ENCODE measurements at regions not wholly inside any gene's neighbourhood (a gene's known extent, or its start where the extent isn't known, plus 50 kb on each side); places are given as distances from the start of the nearest gene placed in this dataset.

DNA sequence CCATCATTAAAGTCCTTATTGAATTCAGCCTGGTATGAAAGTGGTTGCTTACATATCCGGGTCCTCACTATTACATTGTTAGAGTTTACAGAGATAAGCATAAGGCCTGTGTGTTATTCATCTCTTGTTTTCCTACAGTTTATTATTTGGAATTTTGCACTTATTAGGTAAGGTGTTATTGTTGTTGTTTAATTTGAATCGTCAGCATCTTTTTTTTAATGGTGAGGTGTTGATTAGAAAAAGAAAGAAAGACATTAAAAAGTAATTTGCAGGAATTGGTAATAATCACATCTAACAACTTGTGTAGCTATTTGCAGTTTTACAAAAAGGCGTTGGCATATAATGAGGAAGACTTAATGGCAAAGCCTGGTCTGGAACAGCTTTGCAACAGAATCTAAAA is 158.6 kb downstream of the SAMD5 start:
- TF ChIP-seq POLR2A (IDR thresholded peaks at IDR 0.05) (no peak), EP300 (IDR thresholded peaks at IDR 0.05) (no peak)
- TF ChIP-seq, protein P1, sequence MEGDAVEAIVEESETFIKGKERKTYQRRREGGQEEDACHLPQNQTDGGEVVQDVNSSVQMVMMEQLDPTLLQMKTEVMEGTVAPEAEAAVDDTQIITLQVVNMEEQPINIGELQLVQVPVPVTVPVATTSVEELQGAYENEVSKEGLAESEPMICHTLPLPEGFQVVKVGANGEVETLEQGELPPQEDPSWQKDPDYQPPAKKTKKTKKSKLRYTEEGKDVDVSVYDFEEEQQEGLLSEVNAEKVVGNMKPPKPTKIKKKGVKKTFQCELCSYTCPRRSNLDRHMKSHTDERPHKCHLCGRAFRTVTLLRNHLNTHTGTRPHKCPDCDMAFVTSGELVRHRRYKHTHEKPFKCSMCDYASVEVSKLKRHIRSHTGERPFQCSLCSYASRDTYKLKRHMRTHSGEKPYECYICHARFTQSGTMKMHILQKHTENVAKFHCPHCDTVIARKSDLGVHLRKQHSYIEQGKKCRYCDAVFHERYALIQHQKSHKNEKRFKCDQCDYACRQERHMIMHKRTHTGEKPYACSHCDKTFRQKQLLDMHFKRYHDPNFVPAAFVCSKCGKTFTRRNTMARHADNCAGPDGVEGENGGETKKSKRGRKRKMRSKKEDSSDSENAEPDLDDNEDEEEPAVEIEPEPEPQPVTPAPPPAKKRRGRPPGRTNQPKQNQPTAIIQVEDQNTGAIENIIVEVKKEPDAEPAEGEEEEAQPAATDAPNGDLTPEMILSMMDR (IDR thresholded peaks at IDR 0.05), result no peak
- Histone ChIP-seq H3K4me3 (no peak overlapping the region), H3K36me3 (no peaks in the 10 kb centered on the region), H3K9me3 (peaks cover 0 to 14% (median 0%) of the 10 kb centered on the region in 4 donors), H3K27me3 (no peaks in the 10 kb centered on the region), H3K27ac (no peak overlapping the region), H3K4me1 (no peaks in the 10 kb centered on the region)
- no peak for DNase-seq (ENCODE audit: low spot score in 2 of 2)
- 64 to 65% methylated on average over 3 of the region's 3 CpGs for WGBS, 2 donors

DNA sequence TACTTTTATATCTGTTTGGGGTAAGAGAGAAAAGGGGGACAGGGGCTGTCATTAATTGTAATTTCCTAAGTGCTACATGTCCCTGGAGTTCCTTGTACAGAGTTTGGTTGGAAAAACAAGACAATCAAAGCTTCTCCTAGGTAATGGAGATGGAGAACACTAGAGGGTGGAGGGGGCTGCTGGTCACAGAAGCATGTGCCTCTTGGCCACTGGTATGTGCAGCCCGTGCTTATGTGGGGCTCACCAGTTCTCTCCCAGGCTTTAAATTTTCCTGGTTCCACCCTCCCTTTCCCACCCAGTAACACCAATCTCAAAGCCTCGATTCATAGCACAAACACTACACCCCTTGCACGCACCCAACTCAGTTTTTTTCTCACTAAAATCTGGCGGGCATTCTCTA is 165.6 kb downstream of the SAMD5 start:
- Histone ChIP-seq H3K27me3 (no peaks in the 10 kb centered on the region), H3K9me3 (peaks cover 0 to 14% (median 0%) of the 10 kb centered on the region in 4 donors), H3K4me3 (no peak overlapping the region), H3K4me1 (no peaks in the 10 kb centered on the region), H3K27ac (no peak overlapping the region), H3K36me3 (no peaks in the 10 kb centered on the region)
- DNase-seq (ENCODE audit: low spot score in 2 of 2), result no peak
- TF ChIP-seq EP300 (IDR thresholded peaks at IDR 0.05) (no peak), POLR2A (IDR thresholded peaks at IDR 0.05) (no peak)
- TF ChIP-seq, protein P1 (IDR thresholded peaks at IDR 0.05), result no peak
- 51 to 56% methylated on average over 4 of the region's 4 CpGs for WGBS, 2 donors

DNA sequence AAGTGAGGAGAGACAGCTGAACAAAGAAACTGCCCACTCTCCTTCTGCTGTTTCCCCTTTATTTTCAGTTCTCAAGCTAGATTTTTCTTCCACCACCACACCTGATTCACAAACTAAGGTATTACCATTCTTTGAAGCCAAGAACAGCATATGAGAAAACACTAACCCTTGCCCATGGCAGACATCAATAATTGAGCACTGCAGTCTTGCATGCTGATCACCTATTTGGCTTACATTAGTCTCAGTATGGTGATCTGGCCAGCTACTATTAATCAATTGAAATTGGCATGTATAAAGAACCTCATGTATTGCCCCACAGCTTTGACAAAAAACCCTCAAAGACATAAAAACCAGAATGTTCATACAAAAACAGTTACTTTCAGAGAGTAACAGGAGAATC is 166.3 kb downstream of the SAMD5 start:
- Histone ChIP-seq H3K27me3 (no peaks in the 10 kb centered on the region), H3K36me3 (no peaks in the 10 kb centered on the region), H3K4me3 (no peak overlapping the region), H3K9me3 (peaks cover 0 to 10% (median 0%) of the 10 kb centered on the region in 4 donors), H3K4me1 (no peaks in the 10 kb centered on the region), H3K27ac (no peak overlapping the region)
- DNase-seq (ENCODE audit: low spot score in 2 of 2), result no peak
- TF ChIP-seq EP300 (IDR thresholded peaks at IDR 0.05) (no peak), POLR2A (IDR thresholded peaks at IDR 0.05) (no peak)
- TF ChIP-seq, protein P1 (IDR thresholded peaks at IDR 0.05), result no peak

DNA sequence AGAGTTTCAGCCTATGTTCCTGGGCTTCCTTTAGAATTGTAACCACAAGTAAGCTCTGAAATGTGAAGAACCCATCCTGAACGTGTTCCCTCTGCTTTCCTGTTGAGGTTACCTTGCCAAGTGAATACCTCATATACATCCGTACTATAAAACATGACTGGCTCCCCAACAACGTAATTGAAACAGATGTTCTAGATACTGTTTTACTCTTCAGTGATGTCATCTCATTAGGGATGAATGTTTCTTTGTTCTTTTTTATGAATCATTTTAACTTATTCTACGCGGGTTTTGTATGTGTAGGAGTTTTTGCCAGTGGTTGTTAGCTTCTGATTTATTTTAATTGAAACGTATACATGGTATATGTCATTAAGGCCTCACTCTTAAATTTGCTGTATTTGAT is 166.8 kb downstream of the SAMD5 start:
- Histone ChIP-seq H3K9me3 (peaks cover 0 to 5% (median 0%) of the 10 kb centered on the region in 4 donors), H3K27me3 (no peaks in the 10 kb centered on the region), H3K4me1 (no peaks in the 10 kb centered on the region), H3K36me3 (no peaks in the 10 kb centered on the region), H3K27ac (no peak overlapping the region), H3K4me3 (no peak overlapping the region)
- DNase-seq (ENCODE audit: low spot score in 2 of 2), result no peak
- 32 to 39% methylated on average over 6 of the region's 6 CpGs for WGBS, 2 donors
- TF ChIP-seq EP300 (IDR thresholded peaks at IDR 0.05) (no peak), POLR2A (IDR thresholded peaks at IDR 0.05) (no peak)
- TF ChIP-seq, protein P1 (IDR thresholded peaks at IDR 0.05), result no peak

DNA sequence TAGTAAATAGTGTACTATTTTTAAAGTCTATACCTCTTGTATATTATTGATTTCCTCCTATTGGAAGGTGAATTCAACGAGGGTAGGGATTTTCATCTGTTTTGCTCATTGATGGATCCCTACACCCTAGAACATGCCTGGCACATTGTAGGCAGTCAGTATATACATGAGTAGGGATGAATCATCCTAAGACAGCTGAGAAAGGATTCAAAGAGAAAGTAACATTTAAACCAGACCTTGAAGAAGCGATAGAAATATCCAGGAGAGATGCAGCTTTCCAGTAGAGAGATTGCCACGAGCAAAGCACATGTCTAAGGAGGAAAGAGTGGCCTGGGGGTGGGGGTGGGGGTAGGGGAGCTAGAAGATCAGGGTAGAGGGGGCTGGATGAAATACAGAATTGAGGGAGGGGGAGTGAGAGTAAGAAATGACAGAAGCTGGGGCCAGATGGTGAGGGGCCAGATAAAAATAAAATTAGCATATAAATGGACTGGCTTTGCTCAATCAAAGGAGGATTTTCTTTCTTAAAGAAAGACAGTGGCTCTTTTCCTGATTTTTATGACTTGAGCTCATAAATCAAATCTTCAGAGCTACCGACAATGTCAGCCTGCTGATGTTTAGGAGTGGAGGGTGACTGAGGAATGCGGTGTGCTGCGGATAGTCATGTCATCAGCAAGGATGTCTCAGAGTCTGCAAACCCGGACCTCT is 168.2 kb downstream of the SAMD5 start:
- Histone ChIP-seq H3K9me3 (no peaks in the 10 kb centered on the region), H3K36me3 (no peaks in the 10 kb centered on the region), H3K27ac (no peak overlapping the region), H3K4me1 (no peaks in the 10 kb centered on the region), H3K27me3 (no peaks in the 10 kb centered on the region), H3K4me3 (no peak overlapping the region)
- TF ChIP-seq POLR2A (IDR thresholded peaks at IDR 0.05) (no peak), EP300 (IDR thresholded peaks at IDR 0.05) (no peak)
- TF ChIP-seq, protein P1 (IDR thresholded peaks at IDR 0.05), result no peak
- no peak for DNase-seq (ENCODE audit: low spot score in 2 of 2)
- WGBS, 2 donors, result 79 to 83% methylated on average over 7 of the region's 7 CpGs

Data from tibial nerve (tissue), 4 donors.